NOMO-1 (cell line): ENCODE measurements at regions not wholly inside any gene's neighbourhood (a gene's known extent, or its start where the extent isn't known, plus 50 kb on each side); places are given as distances from the start of the nearest gene placed in this dataset.

Source experiments
- DNase-seq, 2 experiments: peaks; one replicate each; lab custom pipeline; 2025; ENCODE audit not compliant: unreplicated experiment in 2 of 2; lab: John Stamatoyannopoulos, UW

DNA sequence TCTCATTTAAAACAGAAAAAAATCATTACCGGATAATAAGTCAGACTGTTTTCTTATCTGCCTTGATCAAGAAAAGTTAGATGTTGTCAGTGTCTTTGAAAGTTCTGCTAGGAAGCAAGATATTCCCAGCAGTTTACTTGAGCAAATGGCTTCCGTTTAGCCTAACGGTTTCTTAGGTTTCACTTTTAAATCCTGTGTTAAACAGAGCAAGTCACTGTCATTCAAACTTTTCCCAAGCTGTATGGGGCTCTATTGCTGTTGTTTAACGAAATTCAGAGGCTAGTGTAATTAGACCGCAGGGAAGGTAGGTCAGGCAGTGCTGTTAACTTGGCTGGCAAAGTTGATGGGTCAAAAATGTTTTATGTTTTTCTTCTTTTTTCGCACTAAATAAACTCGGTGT, 80.3 kb upstream of the NEIL3 start:
- no peak for DNase-seq

DNA sequence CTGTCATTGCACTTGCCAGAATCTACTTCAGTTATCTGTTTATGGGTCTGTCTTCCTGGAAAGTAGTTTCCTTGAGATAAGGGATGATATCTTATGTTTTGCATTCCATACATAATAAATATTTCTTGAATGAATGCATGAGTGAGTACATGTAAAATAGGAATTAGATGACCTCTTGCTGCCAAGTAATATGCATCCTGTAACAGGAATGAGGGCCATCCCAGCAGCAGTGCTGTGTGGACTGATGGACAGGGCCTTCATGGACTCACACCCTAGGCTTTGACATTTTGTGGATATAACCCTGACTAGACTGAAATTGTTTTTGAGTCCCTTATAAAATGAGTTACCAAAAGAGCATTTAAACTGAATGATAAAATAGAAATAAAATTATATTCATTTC, 77.2 kb upstream of the NEIL3 start:
- no peak for DNase-seq

DNA sequence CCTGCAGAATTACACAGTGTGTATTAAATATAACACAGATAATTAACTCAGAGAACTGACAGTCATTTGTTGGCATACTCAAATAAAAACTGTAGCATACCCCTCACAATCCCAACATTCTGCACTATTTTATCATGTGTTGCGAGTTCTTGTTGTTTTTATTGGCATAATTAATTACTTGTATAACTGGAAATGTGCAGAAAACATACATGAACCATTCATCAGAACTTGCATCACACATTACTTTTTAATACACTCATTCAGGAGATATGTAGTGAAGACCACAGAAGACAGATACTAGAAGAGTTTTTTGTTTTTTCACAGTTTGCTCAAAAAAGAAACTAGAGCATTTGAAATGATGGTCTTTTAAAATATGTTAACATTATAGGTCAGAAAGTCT, 74.6 kb upstream of the NEIL3 start:
- no peak for DNase-seq

DNA sequence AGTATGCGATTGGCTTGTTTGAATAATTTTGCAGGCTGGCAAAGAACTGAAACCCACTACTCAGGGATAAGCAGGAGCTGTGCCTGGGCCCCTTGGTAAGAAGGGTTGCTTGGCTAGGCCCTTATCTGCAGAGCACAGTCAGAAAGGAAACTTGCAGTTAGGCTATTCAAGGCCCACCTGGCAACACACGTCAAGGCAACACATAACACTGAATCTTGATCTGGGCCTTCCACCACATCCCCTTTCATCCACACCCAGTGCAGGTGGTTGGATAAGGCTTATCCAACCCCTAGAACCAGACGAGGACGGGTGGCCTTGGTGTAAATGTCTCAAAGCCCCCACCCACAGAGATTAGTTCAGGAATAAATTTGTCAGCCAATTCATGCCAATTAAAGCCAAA, 72.8 kb upstream of the NEIL3 start:
- DNase-seq = no peak

- no peak for DNase-seq
Measured at GRCh38 chr4:177237291-177237690, 72.4 kb upstream of the NEIL3 start.

DNA sequence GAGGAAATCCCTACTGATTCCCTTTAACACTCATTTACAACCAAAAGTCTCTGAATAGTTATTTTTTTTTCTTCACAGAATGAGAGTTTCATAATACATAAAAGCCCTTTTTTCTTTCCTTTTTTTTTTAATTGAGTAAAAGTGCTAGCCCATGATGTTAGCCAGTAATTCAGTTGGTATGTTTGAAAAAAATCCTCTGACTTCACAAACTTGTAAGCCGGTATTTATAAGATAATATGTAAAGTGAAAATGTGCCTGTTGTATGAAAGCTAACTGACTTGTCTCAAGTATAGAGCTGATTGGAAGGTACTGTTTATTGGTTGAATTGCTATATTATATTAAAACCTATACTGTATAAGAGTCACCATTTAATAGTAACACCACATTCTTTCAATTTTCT, 70.2 kb upstream of the NEIL3 start:
- DNase-seq = no peak

DNA sequence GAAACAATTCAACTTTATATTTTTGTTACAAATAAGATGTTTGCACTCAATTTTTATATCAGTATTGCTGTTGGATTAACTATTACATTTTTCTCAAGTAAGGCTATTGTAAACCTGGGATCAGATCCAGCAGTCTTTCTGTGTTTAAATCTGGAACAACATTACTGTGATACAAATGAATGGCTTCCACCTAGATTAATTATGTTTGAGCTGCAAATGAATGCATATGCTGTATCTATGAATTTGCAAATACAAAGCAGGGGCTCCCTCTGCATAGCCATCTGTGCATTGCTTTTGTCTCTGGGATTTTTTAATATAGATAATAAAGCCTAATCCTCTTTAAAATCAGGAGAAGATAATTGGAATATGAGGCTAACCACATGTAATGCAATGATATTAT, 69.8 kb upstream of the NEIL3 start:
- no peak for DNase-seq

GRCh38 chr4:177242651-177243286, 66.9 kb upstream of the NEIL3 start:
- DNase-seq = no peak

DNA sequence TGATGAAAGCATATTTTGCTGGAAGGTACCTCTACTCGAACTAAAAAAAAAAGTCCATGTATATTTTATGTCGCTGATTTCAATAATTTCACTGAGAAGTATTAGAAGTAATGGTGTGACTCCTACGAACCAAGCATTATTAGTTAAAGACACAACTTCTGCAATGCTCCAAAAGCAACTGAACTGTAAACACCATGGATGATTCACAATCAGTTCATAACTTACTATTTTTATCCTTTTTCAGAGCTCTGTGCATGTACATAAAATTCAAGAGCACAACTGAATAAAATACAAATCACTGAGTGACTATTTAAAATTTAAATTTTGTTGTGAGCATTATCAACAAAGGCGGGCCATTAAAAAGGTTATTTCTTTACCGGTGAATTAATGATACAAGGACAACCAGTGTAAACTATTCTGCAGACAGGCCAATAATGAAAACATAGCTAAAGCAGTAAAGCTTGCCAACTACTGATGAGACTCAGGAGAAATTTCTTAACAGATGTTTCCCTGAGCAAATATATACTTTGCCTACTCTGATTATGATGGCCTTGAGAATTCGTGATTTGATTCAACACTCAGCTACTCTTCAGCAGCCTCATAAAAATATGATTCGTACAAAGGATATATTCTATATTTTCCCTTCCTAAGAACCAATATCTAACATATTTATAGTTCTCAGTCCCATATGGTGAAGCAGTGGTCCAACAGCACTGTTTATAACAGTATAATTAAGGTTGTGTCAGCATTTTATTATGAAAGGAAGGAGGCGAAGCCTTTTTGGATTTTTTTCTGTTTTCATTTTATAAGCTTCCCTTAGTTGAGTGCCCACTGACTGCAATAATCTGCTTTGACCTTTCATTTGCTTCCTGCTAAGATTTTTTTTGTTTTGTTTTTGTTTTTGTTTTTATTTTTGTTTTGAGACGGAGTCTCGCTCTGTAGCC, 62.8 kb upstream of the NEIL3 start:
- DNase-seq = no peak

- DNase-seq = peak; percentile 81 to 89
Measured at GRCh38 chr4:177250056-177250696, 59.5 kb upstream of the NEIL3 start.

DNA sequence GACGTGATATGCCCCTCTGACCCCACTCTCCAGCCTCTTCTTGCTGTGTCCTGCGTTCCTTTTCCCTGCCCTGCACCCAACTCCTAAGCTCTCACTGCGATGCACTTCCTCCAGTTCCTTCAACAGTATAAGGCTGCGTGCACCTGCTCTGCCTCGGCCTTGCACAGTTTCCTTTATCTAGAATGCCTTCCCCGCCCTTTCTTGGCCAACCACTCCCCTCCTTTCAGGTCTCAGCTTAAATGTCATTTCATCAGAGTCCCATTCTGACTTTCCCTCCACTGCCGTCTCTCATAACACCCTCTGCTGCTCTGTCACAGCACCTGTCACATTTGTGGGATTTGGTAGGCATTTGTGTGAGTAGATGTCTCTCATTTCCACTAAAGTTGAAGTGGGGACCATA, 58.4 kb upstream of the NEIL3 start:
- peak; percentile 84 to 92 for DNase-seq

DNA sequence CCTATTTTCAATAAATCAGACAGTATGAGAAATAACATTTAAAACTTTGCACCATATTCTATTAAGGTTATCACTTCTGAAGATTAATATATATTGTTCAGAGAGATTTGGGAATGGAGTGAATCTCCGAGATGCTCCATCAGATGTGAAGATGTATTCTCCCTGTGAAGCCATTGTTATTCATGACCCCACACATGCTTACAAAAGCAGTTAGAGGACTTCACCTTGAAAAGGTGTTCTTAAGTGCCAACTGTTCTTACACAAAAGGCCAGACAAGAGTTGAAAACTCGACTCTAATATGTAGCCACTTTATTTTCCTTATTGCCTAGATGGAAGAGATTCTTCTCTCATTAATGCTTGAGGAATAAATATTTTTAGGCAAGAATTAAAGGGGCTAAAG, 54.3 kb upstream of the NEIL3 start:
- DNase-seq = no peak

DNA sequence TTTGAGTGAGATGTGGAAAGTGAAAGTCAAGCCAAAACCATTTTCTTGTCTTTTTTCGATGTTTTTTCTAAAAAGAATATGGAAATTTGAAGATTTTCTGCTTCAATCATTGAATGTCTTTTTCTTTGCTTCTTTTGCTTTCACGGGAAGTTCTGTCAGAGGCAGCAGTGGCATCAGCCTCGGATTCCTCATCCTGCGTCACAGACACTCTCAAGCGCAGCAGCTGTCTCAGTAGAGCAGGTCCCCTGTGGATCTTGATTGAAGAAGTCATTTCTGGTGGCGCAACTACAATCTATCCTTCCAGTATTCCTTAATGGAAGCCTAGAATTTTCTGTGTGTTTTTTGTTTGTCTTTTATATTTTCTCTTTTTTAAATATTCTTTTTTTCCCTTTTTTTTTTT, 52.7 kb upstream of the NEIL3 start:
- no peak for DNase-seq

DNA sequence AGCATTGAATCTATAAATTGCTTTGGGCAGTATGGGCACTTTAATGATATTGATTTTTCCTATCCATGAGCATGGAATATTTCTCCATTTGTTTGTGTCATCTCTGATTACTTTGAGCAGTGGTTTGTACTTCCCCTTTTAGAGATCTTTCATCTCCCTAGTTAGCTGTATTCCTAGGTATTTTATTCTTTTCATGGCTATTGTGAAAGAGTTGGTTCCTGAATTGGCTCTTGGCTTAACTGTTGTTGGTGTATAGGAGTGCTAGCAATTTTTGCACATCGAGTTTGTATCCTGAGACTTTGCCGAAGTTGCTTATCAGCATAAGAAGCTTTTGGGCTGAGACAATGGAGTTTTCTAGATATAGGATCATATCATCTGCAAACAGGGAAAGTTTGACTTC, 50.2 kb upstream of the NEIL3 start:
- peak; percentile 69 to 84 for DNase-seq
